ENCODE measurements at regions not wholly inside any gene's neighbourhood (a gene's known extent, or its start where the extent isn't known, plus 50 kb on each side); places are given as distances from the start of the nearest gene placed in this dataset.

- intact Hi-C loops (cut with DNase I; ENCODE audit: low total_unique reads), result no loop called here
- H3K27me3 ChIP-seq, result no peaks in the 10 kb centered on the region
- no peak for TF ChIP-seq CTCF (IDR thresholded peaks at IDR 0.05)
- no peak for TF ChIP-seq POLR2A (IDR thresholded peaks at IDR 0.05)
- H3K27ac ChIP-seq, result peak overlapping the region; percentile 54 to 76
- no peak for DNase-seq
- H3K36me3 ChIP-seq, result no peaks in the 10 kb centered on the region
- no peaks in the 10 kb centered on the region for H3K9me3 ChIP-seq
- peaks cover 0 to 3% of the 10 kb centered on the region in 2 donors for H3K4me1 ChIP-seq
- H3K4me3 ChIP-seq, result peak overlapping the region; percentile 52 to 64
Measured at GRCh38 chr11:45355706-45356041, 69.5 kb upstream of the SYT13 start.

- peak overlapping the region; percentile 52 to 64 for H3K4me3 ChIP-seq
- H3K9me3 ChIP-seq, result no peaks in the 10 kb centered on the region
- no peaks in the 10 kb centered on the region for H3K36me3 ChIP-seq
- peak overlapping the region; percentile 54 to 76 for H3K27ac ChIP-seq
- intact Hi-C loops (cut with DNase I; ENCODE audit: low total_unique reads), result no loop called here
- TF ChIP-seq CTCF (IDR thresholded peaks at IDR 0.05), result no peak
- no peak for TF ChIP-seq POLR2A (IDR thresholded peaks at IDR 0.05)
- peaks cover 0 to 3% of the 10 kb centered on the region in 2 donors for H3K4me1 ChIP-seq
- peak; percentile 89 to 91 for DNase-seq
- no peaks in the 10 kb centered on the region for H3K27me3 ChIP-seq
Measured at GRCh38 chr11:45354976-45355705, 69.0 kb upstream of the SYT13 start.

- TF ChIP-seq CTCF (IDR thresholded peaks at IDR 0.05) (no peak), POLR2A (IDR thresholded peaks at IDR 0.05) (no peak)
- H3K4me3 ChIP-seq, result no peak overlapping the region
- no peaks in the 10 kb centered on the region for H3K27me3 ChIP-seq
- no peaks in the 10 kb centered on the region for H3K36me3 ChIP-seq
- no peak overlapping the region for H3K27ac ChIP-seq
- H3K4me1 ChIP-seq, result no peaks in the 10 kb centered on the region
- no peak for DNase-seq
- intact Hi-C loops (cut with DNase I; ENCODE audit: low total_unique reads), result no loop called here
- H3K9me3 ChIP-seq, result no peaks in the 10 kb centered on the region
Measured at GRCh38 chr11:45348729-45349128, 62.6 kb upstream of the SYT13 start.

GRCh38 chr11:45347348-45348082 is 61.4 kb upstream of the SYT13 start:
- Histone ChIP-seq H3K4me3 (no peak overlapping the region), H3K27me3 (no peaks in the 10 kb centered on the region), H3K4me1 (no peaks in the 10 kb centered on the region), H3K9me3 (no peaks in the 10 kb centered on the region), H3K36me3 (no peaks in the 10 kb centered on the region), H3K27ac (no peak overlapping the region)
- no peak for TF ChIP-seq CTCF (IDR thresholded peaks at IDR 0.05)
- no peak for TF ChIP-seq POLR2A (IDR thresholded peaks at IDR 0.05)
- intact Hi-C loops (cut with DNase I; ENCODE audit: low total_unique reads), result no loop called here
- no peak for DNase-seq

- no peak for DNase-seq
- intact Hi-C loops (cut with DNase I; ENCODE audit: low total_unique reads), result no loop called here
- H3K4me1 ChIP-seq, result no peaks in the 10 kb centered on the region
- TF ChIP-seq POLR2A (IDR thresholded peaks at IDR 0.05) (no peak), CTCF (IDR thresholded peaks at IDR 0.05) (no peak)
- no peaks in the 10 kb centered on the region for H3K9me3 ChIP-seq
- H3K4me3 ChIP-seq, result no peak overlapping the region
- H3K27me3 ChIP-seq, result no peaks in the 10 kb centered on the region
- H3K36me3 ChIP-seq, result no peaks in the 10 kb centered on the region
- H3K27ac ChIP-seq, result no peak overlapping the region
Measured at GRCh38 chr11:45345491-45345890, 59.4 kb upstream of the SYT13 start.

Measured in uterus (tissue), 3 donors.